ENCODE measurements at regions not wholly inside any gene's neighbourhood (a gene's known extent, or its start where the extent isn't known, plus 50 kb on each side); places are given as distances from the start of the nearest gene placed in this dataset.
"Not testable (repeated sequence)": the region's sequence is repeated elsewhere in the genome, so short reads cannot be mapped to it uniquely, and the experiment has no call there.

- peaks cover 5% of the 10 kb centered on the region for H3K4me1 Mint-ChIP-seq (ENCODE audit: insufficient read depth, unreplicated experiment)
- no peak for TF ChIP-seq CTCF (IDR thresholded peaks at IDR 0.05; ENCODE audit: unreplicated experiment)
- H3K9me3 Mint-ChIP-seq (ENCODE audit: unreplicated experiment) = no peaks in the 10 kb centered on the region
- no peaks in the 10 kb centered on the region for H3K36me3 Mint-ChIP-seq (ENCODE audit: insufficient read depth, unreplicated experiment)
- no peak for DNase-seq (ENCODE audit: unreplicated experiment)
- no peaks in the 10 kb centered on the region for H3K27me3 Mint-ChIP-seq (ENCODE audit: insufficient read depth, unreplicated experiment)
- no peak overlapping the region for H3K27ac Mint-ChIP-seq (ENCODE audit: low read depth, unreplicated experiment)
- BruUV-seq (replicated peaks) = no TSS peak
- no peak overlapping the region for H3K4me3 Mint-ChIP-seq (ENCODE audit: unreplicated experiment)
- ChIA-PET CTCF (interaction anchor here (0.6 kb wide), 1 partner anchor 116 kb away, joined by 3 read pairs; no protein-coding TSS in a partner anchor), POLR2A (no interaction called here)
- intact Hi-C loops (cut with micrococcal nuclease) = loop anchor here (2.0 kb wide), 1 partner anchor 54 kb away; no protein-coding TSS in a partner anchor
Measured at GRCh38 chr11:22520521-22520920, 105.1 kb downstream of the FANCF start.

GRCh38 chr11:22518344-22518743, 107.3 kb downstream of the FANCF start:
- H3K4me3 Mint-ChIP-seq (ENCODE audit: unreplicated experiment); H3K27ac Mint-ChIP-seq (ENCODE audit: low read depth, unreplicated experiment); H3K4me1 Mint-ChIP-seq (ENCODE audit: insufficient read depth, unreplicated experiment); H3K9me3 Mint-ChIP-seq (ENCODE audit: unreplicated experiment); intact Hi-C loops (cut with micrococcal nuclease); H3K36me3 Mint-ChIP-seq (ENCODE audit: insufficient read depth, unreplicated experiment); H3K27me3 Mint-ChIP-seq (ENCODE audit: insufficient read depth, unreplicated experiment); BruUV-seq (replicated peaks); POLR2A ChIA-PET: not testable (repeated sequence)
- CTCF ChIA-PET = interaction anchor here (2.3 kb wide), 1 partner anchor 22 kb away, joined by 6 read pairs; no protein-coding TSS in a partner anchor
- DNase-seq (ENCODE audit: unreplicated experiment) = peak; percentile 19

GRCh38 chr11:22516111-22516510, 109.5 kb downstream of the FANCF start:
- Mint-ChIP-seq H3K4me3 (ENCODE audit: unreplicated experiment) (no peak overlapping the region), H3K36me3 (ENCODE audit: insufficient read depth, unreplicated experiment) (no peaks in the 10 kb centered on the region), H3K27ac (ENCODE audit: low read depth, unreplicated experiment) (no peak overlapping the region), H3K9me3 (ENCODE audit: unreplicated experiment) (peaks cover 7% of the 10 kb centered on the region), H3K27me3 (ENCODE audit: insufficient read depth, unreplicated experiment) (no peaks in the 10 kb centered on the region), H3K4me1 (ENCODE audit: insufficient read depth, unreplicated experiment) (peaks cover 1% of the 10 kb centered on the region)
- POLR2A ChIA-PET = interaction anchor here (0.9 kb wide), 1 partner anchor 110 kb away, joined by 3 read pairs; no protein-coding TSS in a partner anchor
- no peak for TF ChIP-seq CTCF (IDR thresholded peaks at IDR 0.05; ENCODE audit: unreplicated experiment)
- CTCF ChIA-PET = interaction anchor here (0.6 to 1.0 kb wide), 2 partner anchors 26 to 144 kb away, joined by 3 read pairs; no protein-coding TSS in a partner anchor
- intact Hi-C loops (cut with micrococcal nuclease) = no loop called here
- BruUV-seq (replicated peaks) = no TSS peak
- DNase-seq (ENCODE audit: unreplicated experiment) = no peak

- BruUV-seq (replicated peaks) = no TSS peak
- ChIA-PET CTCF (interaction anchor here (0.7 kb wide), 1 partner anchor 209 kb away, joined by 3 read pairs; no protein-coding TSS in a partner anchor), POLR2A (no interaction called here)
- Mint-ChIP-seq H3K27me3 (ENCODE audit: insufficient read depth, unreplicated experiment) (no peaks in the 10 kb centered on the region), H3K4me3 (ENCODE audit: unreplicated experiment) (no peak overlapping the region), H3K9me3 (ENCODE audit: unreplicated experiment) (peaks cover 7% of the 10 kb centered on the region), H3K36me3 (ENCODE audit: insufficient read depth, unreplicated experiment) (no peaks in the 10 kb centered on the region), H3K4me1 (ENCODE audit: insufficient read depth, unreplicated experiment) (peaks cover 12% of the 10 kb centered on the region), H3K27ac (ENCODE audit: low read depth, unreplicated experiment) (no peak overlapping the region)
- no peak for DNase-seq (ENCODE audit: unreplicated experiment)
- TF ChIP-seq CTCF (IDR thresholded peaks at IDR 0.05; ENCODE audit: unreplicated experiment) = no peak
- intact Hi-C loops (cut with micrococcal nuclease) = loop anchor here (5.0 kb wide), 1 partner anchor 45 kb away; no protein-coding TSS in a partner anchor
Measured at GRCh38 chr11:22512457-22512856, 113.2 kb downstream of the FANCF start.

Data from MCF 10A (cell line).